ENCODE measurements at regions not wholly inside any gene's neighbourhood (a gene's known extent, or its start where the extent isn't known, plus 50 kb on each side); places are given as distances from the start of the nearest gene placed in this dataset.

DNA sequence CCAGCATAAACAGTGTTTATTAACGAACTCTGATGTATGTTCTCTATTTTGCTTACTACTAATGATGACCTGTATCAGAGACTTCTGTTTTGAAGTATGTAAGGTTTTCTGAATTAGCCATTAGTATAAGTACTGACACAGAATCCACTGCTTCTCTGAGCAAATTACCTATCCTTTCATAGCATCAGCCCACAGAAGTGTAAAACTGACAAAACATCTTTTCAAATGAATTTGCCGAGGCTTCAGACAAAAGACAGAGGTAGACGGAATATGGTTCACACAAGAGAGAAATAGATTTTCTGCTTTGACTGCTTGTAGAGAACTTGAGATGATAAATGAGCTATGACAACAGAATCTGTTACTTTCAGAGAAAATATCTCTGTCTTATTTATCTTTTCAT, 1051.6 kb downstream of the AMY1C start:
- Histone ChIP-seq H3K9me1 (replicated peaks; ENCODE audit: control insufficient read depth, extremely low read depth, insufficient read depth, low read length) (no peaks in the 10 kb centered on the region), H3K79me2 (ENCODE audit: control insufficient read depth, insufficient read depth, low read length) (no peaks in the 10 kb centered on the region), H3K9ac (replicated peaks; ENCODE audit: extremely low read depth, insufficient read depth, low read length) (no peak overlapping the region), H3K4me3 (replicated peaks in 1 of 3; ENCODE audit: insufficient read depth in 1 of 3, low read depth in 1 of 3, low read length in 3 of 3) (no peak overlapping the region), H3K4me2 (ENCODE audit: insufficient read depth, low read length) (no peak overlapping the region), H4K20me1 (replicated peaks; ENCODE audit: control insufficient read depth, extremely low read depth, insufficient read depth, low read length) (no peaks in the 10 kb centered on the region), H2AFZ (ENCODE audit: low read depth, low read length) (no peak overlapping the region), H3K27ac (ENCODE audit: insufficient read depth, low read depth, low read length) (no peak overlapping the region), H3K9me3 (replicated peaks; ENCODE audit: control insufficient read depth, insufficient read depth, low read length) (peaks cover 4% of the 10 kb centered on the region), H3K36me3 (ENCODE audit: control insufficient read depth in 2 of 2, extremely low read depth in 1 of 2, insufficient read depth in 2 of 2, low read length in 2 of 2) (no peaks in the 10 kb centered on the region), H3K27me3 (ENCODE audit: control insufficient read depth in 2 of 2, insufficient read depth in 2 of 2, low read length in 2 of 2) (no peaks in the 10 kb centered on the region), H3K4me1 (ENCODE audit: control insufficient read depth, extremely low read depth, insufficient read depth, low read length) (no peaks in the 10 kb centered on the region)
- POLR2A ChIA-PET: no interaction called here
- DNase-seq (ENCODE audit: low read depth, low spot score) (no peak), FAIRE-seq (no peak)
- CTCF ChIA-PET: no interaction called here
- dilution Hi-C loops (cut with MboI; ENCODE audit: extremely low pct_ligation_motif_present, low sequenced_read_pairs): no loop called here
- BruUV-seq (replicated peaks): no TSS peak
- TF ChIP-seq GATA2 (IDR thresholded peaks at IDR 0.05; ENCODE audit: insufficient read depth, insufficient read length, low read depth, low read length): no peak
- intact Hi-C loops (cut with micrococcal nuclease): no loop called here

DNA sequence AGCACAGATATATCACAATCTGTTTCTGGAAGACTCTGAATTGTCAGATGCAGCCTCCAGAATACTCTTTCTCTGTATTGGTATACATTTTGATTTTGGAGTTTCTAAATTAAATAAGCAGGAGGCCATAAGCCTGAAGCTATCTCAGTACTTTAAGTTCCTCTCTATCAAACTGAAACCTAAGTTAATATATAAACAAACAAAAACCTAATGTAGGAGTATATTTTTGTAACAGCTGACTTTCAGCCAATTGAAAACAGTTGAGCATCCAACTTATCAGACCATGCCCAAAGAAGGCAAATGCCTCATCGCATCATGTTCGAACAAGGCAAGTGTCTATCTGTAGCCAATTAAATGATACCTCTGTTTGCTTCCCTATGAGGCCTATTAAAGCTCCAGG, 1054.4 kb downstream of the AMY1C start:
- H3K79me2 ChIP-seq (ENCODE audit: control insufficient read depth, insufficient read depth, low read length): no peaks in the 10 kb centered on the region
- no peak overlapping the region for H3K9ac ChIP-seq (replicated peaks; ENCODE audit: extremely low read depth, insufficient read depth, low read length)
- H3K4me2 ChIP-seq (ENCODE audit: insufficient read depth, low read length): no peak overlapping the region
- H3K4me3 ChIP-seq (replicated peaks in 1 of 3; ENCODE audit: insufficient read depth in 1 of 3, low read depth in 1 of 3, low read length in 3 of 3): no peak overlapping the region
- dilution Hi-C loops (cut with MboI; ENCODE audit: extremely low pct_ligation_motif_present, low sequenced_read_pairs) (no loop called here), intact Hi-C loops (cut with micrococcal nuclease) (no loop called here)
- H2AFZ ChIP-seq (ENCODE audit: low read depth, low read length): no peak overlapping the region
- no peaks in the 10 kb centered on the region for H4K20me1 ChIP-seq (replicated peaks; ENCODE audit: control insufficient read depth, extremely low read depth, insufficient read depth, low read length)
- no TSS peak for BruUV-seq (replicated peaks)
- no peaks in the 10 kb centered on the region for H3K9me1 ChIP-seq (replicated peaks; ENCODE audit: control insufficient read depth, extremely low read depth, insufficient read depth, low read length)
- ChIA-PET CTCF (no interaction called here), POLR2A (no interaction called here)
- DNase-seq (ENCODE audit: low read depth, low spot score): no peak
- no peaks in the 10 kb centered on the region for H3K36me3 ChIP-seq (ENCODE audit: control insufficient read depth in 2 of 2, extremely low read depth in 1 of 2, insufficient read depth in 2 of 2, low read length in 2 of 2)
- no peaks in the 10 kb centered on the region for H3K4me1 ChIP-seq (ENCODE audit: control insufficient read depth, extremely low read depth, insufficient read depth, low read length)
- H3K27ac ChIP-seq (ENCODE audit: insufficient read depth, low read depth, low read length): no peak overlapping the region
- no peaks in the 10 kb centered on the region for H3K27me3 ChIP-seq (ENCODE audit: control insufficient read depth in 2 of 2, insufficient read depth in 2 of 2, low read length in 2 of 2)
- no peaks in the 10 kb centered on the region for H3K9me3 ChIP-seq (replicated peaks; ENCODE audit: control insufficient read depth, insufficient read depth, low read length)
- FAIRE-seq: no peak
- no peak for TF ChIP-seq POLR2A (IDR thresholded peaks at IDR 0.05; ENCODE audit: low read depth, low read length)
- TF ChIP-seq, protein P1, sequence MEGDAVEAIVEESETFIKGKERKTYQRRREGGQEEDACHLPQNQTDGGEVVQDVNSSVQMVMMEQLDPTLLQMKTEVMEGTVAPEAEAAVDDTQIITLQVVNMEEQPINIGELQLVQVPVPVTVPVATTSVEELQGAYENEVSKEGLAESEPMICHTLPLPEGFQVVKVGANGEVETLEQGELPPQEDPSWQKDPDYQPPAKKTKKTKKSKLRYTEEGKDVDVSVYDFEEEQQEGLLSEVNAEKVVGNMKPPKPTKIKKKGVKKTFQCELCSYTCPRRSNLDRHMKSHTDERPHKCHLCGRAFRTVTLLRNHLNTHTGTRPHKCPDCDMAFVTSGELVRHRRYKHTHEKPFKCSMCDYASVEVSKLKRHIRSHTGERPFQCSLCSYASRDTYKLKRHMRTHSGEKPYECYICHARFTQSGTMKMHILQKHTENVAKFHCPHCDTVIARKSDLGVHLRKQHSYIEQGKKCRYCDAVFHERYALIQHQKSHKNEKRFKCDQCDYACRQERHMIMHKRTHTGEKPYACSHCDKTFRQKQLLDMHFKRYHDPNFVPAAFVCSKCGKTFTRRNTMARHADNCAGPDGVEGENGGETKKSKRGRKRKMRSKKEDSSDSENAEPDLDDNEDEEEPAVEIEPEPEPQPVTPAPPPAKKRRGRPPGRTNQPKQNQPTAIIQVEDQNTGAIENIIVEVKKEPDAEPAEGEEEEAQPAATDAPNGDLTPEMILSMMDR (IDR thresholded peaks at IDR 0.05; ENCODE audit: extremely low read depth in 1 of 2, insufficient read depth in 1 of 2, low read depth in 1 of 2, low read length in 2 of 2): no peak
- no peak for TF ChIP-seq GATA2 (IDR thresholded peaks at IDR 0.05; ENCODE audit: insufficient read depth, insufficient read length, low read depth, low read length)
- TF ChIP-seq JUN (IDR thresholded peaks at IDR 0.05; ENCODE audit: borderline replicate concordance, insufficient read depth, insufficient read length, low read depth): no peak
- no peak for TF ChIP-seq MYC (IDR thresholded peaks at IDR 0.05; ENCODE audit: low read depth, low read length)
- TF ChIP-seq EZH2 (IDR thresholded peaks at IDR 0.05; ENCODE audit: borderline replicate concordance, low read depth, low read length, severe bottlenecking): no peak
- TF ChIP-seq POLR2AphosphoS5 (IDR thresholded peaks at IDR 0.05; ENCODE audit: insufficient read depth, low read depth, low read length): no peak
- no peak for TF ChIP-seq FOS (IDR thresholded peaks at IDR 0.05; ENCODE audit: borderline replicate concordance, insufficient read depth, low read length)
- TF ChIP-seq MAX (IDR thresholded peaks at IDR 0.05; ENCODE audit: insufficient read depth, insufficient read length): no peak

Data from endothelial cell of umbilical vein (primary cell).